ENCODE measurements at regions not wholly inside any gene's neighbourhood (a gene's known extent, or its start where the extent isn't known, plus 50 kb on each side); places are given as distances from the start of the nearest gene placed in this dataset.
A peak's percentile ranks its signal among the peaks of the same experiment; 100 is the strongest.

- Histone ChIP-seq H3K9me3 (no peaks in the 10 kb centered on the region), H3K4me3 (ENCODE audit: low read depth in 2 of 2, low read length in 1 of 2) (no peak overlapping the region), H3K4me1 (ENCODE audit: control insufficient read depth in 1 of 2, insufficient read depth in 2 of 2, low read depth in 1 of 2, low read length in 1 of 2) (peaks cover 0 to 3% of the 10 kb centered on the region in 2 experiments; a peak in 2 of 4 replicates), H3K27me3 (ENCODE audit: insufficient read depth) (no peaks in the 10 kb centered on the region; the same call in none of the 2 replicates), H3K36me3 (replicated peaks in 1 of 2; ENCODE audit: control insufficient read depth in 1 of 2, insufficient read depth in 2 of 2, low read length in 1 of 2) (no peaks in the 10 kb centered on the region), H3K27ac (ENCODE audit: low read depth in 2 of 2, low read length in 1 of 2) (peak overlapping the region in 1 of 2 experiments; percentile 14; a peak in 1 of 4 replicates), H3F3A (replicated peaks; ENCODE audit: insufficient read depth) (no peaks in the 10 kb centered on the region), H3K9ac (no peak overlapping the region), H4K20me1 (ENCODE audit: insufficient read depth) (no peaks in the 10 kb centered on the region), H3K4me2 (no peak overlapping the region), H2AFZ (ENCODE audit: low read depth) (no peak overlapping the region), H3K9me2 (no peaks in the 10 kb centered on the region), H3K79me2 (ENCODE audit: insufficient read depth) (no peaks in the 10 kb centered on the region)
- no peak for DNase-seq
- 62% methylated on average over 5 of the region's 5 CpGs for WGBS (ENCODE audit: low lambda C conversion rate)
- ChIA-PET POLR2A (interaction anchor here (1.8 kb wide), 1 partner anchor 1086 kb away, joined by 4 read pairs; no protein-coding TSS in a partner anchor), CTCF (interaction anchor here (1.4 to 2.7 kb wide), 5 partner anchors 160 to 1090 kb away, joined by 3 to 16 read pairs (median 4); no protein-coding TSS in a partner anchor)
- TF ChIP-seq EZH2phosphoT487 (IDR thresholded peaks at IDR 0.05; ENCODE audit: borderline replicate concordance, low read depth): no peak
- TF ChIP-seq FOXJ3 (CRISPR knock-in tag; IDR thresholded peaks at IDR 0.05): no peak
- TF ChIP-seq CHD2 (IDR thresholded peaks at IDR 0.05; ENCODE audit: low read length, partially characterized antibody): no peak
- TF ChIP-seq PBX3 (IDR thresholded peaks at IDR 0.05): no peak
Observed at GRCh38 chr12:115758183-115758582, 519.3 kb downstream of the MED13L start.

DNA sequence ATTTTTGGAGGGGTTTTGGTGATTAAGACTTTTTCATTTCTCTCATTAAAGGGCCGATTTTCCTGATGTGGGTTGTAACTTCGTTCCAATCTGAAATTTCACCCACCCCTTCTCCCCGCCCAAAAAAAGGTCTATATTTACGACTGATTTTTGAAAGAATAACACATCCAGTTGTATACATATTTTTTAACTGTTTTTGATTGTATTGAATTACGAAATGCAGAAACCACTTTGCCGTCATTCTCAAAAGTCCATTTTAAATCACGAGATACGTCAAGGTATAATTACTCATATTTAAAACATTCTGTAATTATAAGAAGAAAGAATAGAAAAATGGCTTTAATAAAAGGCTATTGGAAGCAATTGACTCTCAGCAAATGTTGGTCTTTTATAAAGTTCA, 520.7 kb downstream of the MED13L start:
- no peak for DNase-seq
- no peaks in the 10 kb centered on the region for H3K9me2 ChIP-seq
- H3K4me1 ChIP-seq (ENCODE audit: control insufficient read depth in 1 of 2, insufficient read depth in 2 of 2, low read depth in 1 of 2, low read length in 1 of 2): peaks cover 3 to 7% of the 10 kb centered on the region in 2 experiments; a peak in 2 of 4 replicates
- no peak overlapping the region for H3K9ac ChIP-seq
- no peak overlapping the region for H3K4me2 ChIP-seq
- H2AFZ ChIP-seq (ENCODE audit: low read depth): no peak overlapping the region
- no peaks in the 10 kb centered on the region; the same call in none of the 2 replicates for H3K27me3 ChIP-seq (ENCODE audit: insufficient read depth)
- peaks cover 6% of the 10 kb centered on the region for H3F3A ChIP-seq (replicated peaks; ENCODE audit: insufficient read depth)
- POLR2A ChIA-PET: interaction anchor here (1.0 to 1.8 kb wide), 6 partner anchors 302 to 1085 kb away, joined by 3 to 6 read pairs (median 4); partner anchors contain the start of gene TBX3
- WGBS (ENCODE audit: low lambda C conversion rate): 56% methylated on average over 8 of the region's 8 CpGs
- H3K9me3 ChIP-seq: no peaks in the 10 kb centered on the region
- CTCF ChIA-PET: interaction anchor here (1.0 to 10.3 kb wide), 10 partner anchors 8 to 1092 kb away, joined by 3 to 119 read pairs (median 9); no protein-coding TSS in a partner anchor
- no peaks in the 10 kb centered on the region for H4K20me1 ChIP-seq (ENCODE audit: insufficient read depth)
- H3K27ac ChIP-seq (ENCODE audit: low read depth in 2 of 2, low read length in 1 of 2): peak overlapping the region in 1 of 2 experiments; percentile 67; a peak in 1 of 4 replicates
- no peaks in the 10 kb centered on the region for H3K79me2 ChIP-seq (ENCODE audit: insufficient read depth)
- no peaks in the 10 kb centered on the region for H3K36me3 ChIP-seq (replicated peaks in 1 of 2; ENCODE audit: control insufficient read depth in 1 of 2, insufficient read depth in 2 of 2, low read length in 1 of 2)
- TF ChIP-seq REST (IDR thresholded peaks at IDR 0.05; ENCODE audit: low read depth, low read length): no peak
- no peak for TF ChIP-seq POLR2AphosphoS5 (IDR thresholded peaks at IDR 0.05; ENCODE audit: low read depth, low read length)
- no peak for TF ChIP-seq SIN3A (IDR thresholded peaks at IDR 0.05; ENCODE audit: borderline replicate concordance, low read depth, low read length)
- TF ChIP-seq JUND (IDR thresholded peaks at IDR 0.05): no peak
- TF ChIP-seq RCOR1 (IDR thresholded peaks at IDR 0.05; ENCODE audit: low read length): no peak
- TF ChIP-seq GABPA (IDR thresholded peaks at IDR 0.05; ENCODE audit: low read depth): no peak
- no peak overlapping the region for H3K4me3 ChIP-seq (ENCODE audit: low read depth in 2 of 2, low read length in 1 of 2)

All from SK-N-SH (cell line).